HEK293 (cell line): ENCODE measurements at regions not wholly inside any gene's neighbourhood (a gene's known extent, or its start where the extent isn't known, plus 50 kb on each side); places are given as distances from the start of the nearest gene placed in this dataset.

Experiments used
- CTCF ChIP-seq: fragments of 450-650 bp; formaldehyde crosslinking; IDR thresholded peaks from 2 replicates; pipeline ENCODE4 v1.5.1; 2016; ENCODE audit warnings: missing biosample characterization, missing genetic modification characterization
- KLF10 ChIP-seq: fragments of 450-650 bp; IDR thresholded peaks from 2 replicates; pipeline ENCODE4 v1.5.1; 2018; ENCODE audit warnings: missing biosample characterization, mild to moderate bottlenecking, missing genetic modification characterization
- KLF16 ChIP-seq: fragments of 450-650 bp; formaldehyde crosslinking; IDR thresholded peaks from 2 replicates; pipeline ENCODE4 v1.5.1; 2017; ENCODE audit warnings: missing biosample characterization, missing genetic modification characterization
- PATZ1 ChIP-seq: fragments of 450-650 bp; formaldehyde crosslinking; IDR thresholded peaks from 2 replicates; pipeline ENCODE4 v1.5.1; 2016; ENCODE audit warnings: missing biosample characterization, missing genetic modification characterization
- REST ChIP-seq: fragments of 450-650 bp; formaldehyde crosslinking; IDR thresholded peaks from 2 replicates; pipeline ENCODE4 v1.5.1; 2016; ENCODE audit warnings: missing biosample characterization, missing genetic modification characterization
- TCF7L2 ChIP-seq: IDR thresholded peaks from 2 replicates; pipeline ENCODE4 v1.6.1; 2011; ENCODE audit warnings: low read depth, mild to moderate bottlenecking, inconsistent platforms, low read length, moderate library complexity, borderline replicate concordance
- TRIM28 ChIP-seq: IDR thresholded peaks from 2 replicates; pipeline ENCODE4 v1.6.1; 2011; ENCODE audit warnings: low read length, control low read depth, borderline replicate concordance
- ZNF121 ChIP-seq: fragments of 450-650 bp; formaldehyde crosslinking; IDR thresholded peaks from 2 replicates; pipeline ENCODE4 v1.5.1; 2016; ENCODE audit warnings: missing biosample characterization, missing genetic modification characterization
- ZNF138 ChIP-seq: fragments of 450-650 bp; formaldehyde crosslinking; IDR thresholded peaks from 2 replicates; pipeline ENCODE4 v1.5.1; 2016; ENCODE audit warnings: missing biosample characterization, missing genetic modification characterization, borderline replicate concordance
- ZNF140 ChIP-seq: fragments of 450-650 bp; formaldehyde crosslinking; IDR thresholded peaks from 2 replicates; pipeline ENCODE4 v1.5.1; 2016; ENCODE audit warnings: missing biosample characterization, missing genetic modification characterization
- ZNF175 ChIP-seq: fragments of 450-650 bp; formaldehyde crosslinking; IDR thresholded peaks from 2 replicates; pipeline ENCODE4 v1.5.1; 2016; ENCODE audit warnings: missing biosample characterization, missing genetic modification characterization
- ZNF645 ChIP-seq: fragments of 450-650 bp; formaldehyde crosslinking; IDR thresholded peaks from 2 replicates; pipeline ENCODE4; 2016; ENCODE audit warnings: missing biosample characterization, missing genetic modification characterization
- ZNF658 ChIP-seq: fragments of 450-650 bp; formaldehyde crosslinking; IDR thresholded peaks from 2 replicates; pipeline ENCODE4; 2016; ENCODE audit warnings: missing biosample characterization, missing genetic modification characterization
- ZNF670 ChIP-seq: fragments of 450-650 bp; formaldehyde crosslinking; IDR thresholded peaks from 2 replicates; pipeline ENCODE4 v1.5.1; 2016; ENCODE audit warnings: missing biosample characterization, missing genetic modification characterization, low read depth

GRCh38 chr20:33927724-33928123, 66.0 kb upstream of the RALY start:
- TF ChIP-seq ZNF140 (tag by site-specific recombination) (no peak), ZNF121 (no peak), TRIM28 (no peak), KLF16 (no peak), PATZ1 (tag by site-specific recombination) (no peak), ZNF670 (no peak), REST (tag by site-specific recombination) (no peak), KLF10 (tag by site-specific recombination) (no peak), ZNF138 (tag by site-specific recombination) (no peak), ZNF645 (tag by site-specific recombination) (no peak), ZNF658 (no peak), CTCF (no peak), TCF7L2 (no peak), ZNF175 (tag by site-specific recombination) (no peak)
